IPS-20b (cell line): ENCODE measurements at regions not wholly inside any gene's neighbourhood (a gene's known extent, or its start where the extent isn't known, plus 50 kb on each side); places are given as distances from the start of the nearest gene placed in this dataset.
"Not testable (repeated sequence)": the region's sequence is repeated elsewhere in the genome, so short reads cannot be mapped to it uniquely, and the experiment has no call there.

Experiments used
- H3K27ac ChIP-seq: one replicate; pipeline ENCODE4 v1.5.1; 2013; ENCODE audit warnings: low read length
- H3K27me3 ChIP-seq: 2 replicates; pipeline ENCODE4 v1.6.1; 2013; ENCODE audit warnings: mild to moderate bottlenecking, low read length, inconsistent platforms; ENCODE audit not compliant: insufficient read depth
- H3K36me3 ChIP-seq: 2 replicates; pipeline ENCODE4 v1.6.1; 2013; ENCODE audit warnings: low read depth, mild to moderate bottlenecking, inconsistent platforms, low read length, moderate library complexity; ENCODE audit not compliant: insufficient read depth
- H3K4me1 ChIP-seq: 2 replicates; pipeline ENCODE4 v1.6.1; 2013; ENCODE audit warnings: mild to moderate bottlenecking, control low read depth, inconsistent platforms, low read length, moderate library complexity; ENCODE audit not compliant: insufficient read depth
- H3K4me3 ChIP-seq: 2 replicates; pipeline ENCODE4 v1.5.1; 2013; ENCODE audit warnings: mild to moderate bottlenecking, low read length, inconsistent platforms
- H3K9ac ChIP-seq: 2 replicates; pipeline ENCODE4 v1.6.1; 2013; ENCODE audit warnings: low read depth, mild to moderate bottlenecking, inconsistent platforms, low read length, moderate library complexity
- H3K9me3 ChIP-seq: 2 replicates; pipeline ENCODE4 v1.6.1; 2013; ENCODE audit warnings: mild to moderate bottlenecking, low read depth, low read length, inconsistent platforms; ENCODE audit not compliant: insufficient read depth

DNA sequence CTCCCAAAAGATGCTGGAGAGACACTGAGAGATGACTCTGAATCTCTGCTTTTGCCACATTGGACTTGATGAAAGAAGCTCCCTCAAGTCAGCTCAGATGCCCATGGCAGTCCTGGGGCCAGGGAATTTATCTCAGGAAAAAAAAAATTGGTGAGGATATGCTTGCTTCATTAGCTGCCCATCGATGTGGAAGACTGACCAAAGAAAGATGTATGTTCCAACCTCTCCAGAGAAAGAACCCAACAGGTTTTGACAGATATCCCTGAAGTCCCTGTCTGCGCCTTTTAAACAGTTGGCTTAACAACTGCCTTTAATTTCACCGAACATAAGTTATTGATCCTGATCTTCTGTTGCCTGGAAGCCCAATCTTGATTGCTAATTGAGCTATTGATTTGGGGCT is 137.4 kb downstream of the TMEM114 start:
- Histone ChIP-seq H3K4me1 (no peaks in the 10 kb centered on the region), H3K9ac (no peak overlapping the region), H3K4me3 (no peak overlapping the region), H3K36me3 (no peaks in the 10 kb centered on the region), H3K9me3 (0 out of 2 replicates have a peak, but pooled peaks cover 6% of the 10 kb centered on the region), H3K27me3 (no peaks in the 10 kb centered on the region), H3K27ac (no peak overlapping the region)

DNA sequence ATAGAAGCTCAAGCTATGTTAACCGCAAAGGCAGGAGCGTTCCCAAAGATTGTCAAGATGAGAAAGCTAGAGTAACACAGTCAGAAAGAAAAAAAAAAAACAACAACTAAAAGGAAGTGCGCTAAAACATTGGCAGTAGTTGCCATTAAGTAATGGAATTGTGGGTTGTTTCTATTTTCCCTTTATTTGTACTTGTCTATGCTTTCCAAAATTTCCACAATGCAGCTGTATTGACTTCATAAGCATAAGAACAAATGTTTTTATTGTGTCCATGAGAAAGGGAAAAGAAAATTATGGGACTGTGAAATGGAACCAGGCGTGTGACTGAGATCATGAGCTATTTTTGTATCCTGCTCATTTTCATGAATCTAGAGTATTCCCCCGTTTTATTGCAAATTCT is 153.4 kb downstream of the TMEM114 start:
- Histone ChIP-seq H3K9ac (no peak overlapping the region), H3K9me3 (no peaks in the 10 kb centered on the region), H3K4me1 (no peaks in the 10 kb centered on the region), H3K36me3 (no peaks in the 10 kb centered on the region), H3K27me3 (no peaks in the 10 kb centered on the region), H3K4me3 (no peak overlapping the region), H3K27ac (no peak overlapping the region)

DNA sequence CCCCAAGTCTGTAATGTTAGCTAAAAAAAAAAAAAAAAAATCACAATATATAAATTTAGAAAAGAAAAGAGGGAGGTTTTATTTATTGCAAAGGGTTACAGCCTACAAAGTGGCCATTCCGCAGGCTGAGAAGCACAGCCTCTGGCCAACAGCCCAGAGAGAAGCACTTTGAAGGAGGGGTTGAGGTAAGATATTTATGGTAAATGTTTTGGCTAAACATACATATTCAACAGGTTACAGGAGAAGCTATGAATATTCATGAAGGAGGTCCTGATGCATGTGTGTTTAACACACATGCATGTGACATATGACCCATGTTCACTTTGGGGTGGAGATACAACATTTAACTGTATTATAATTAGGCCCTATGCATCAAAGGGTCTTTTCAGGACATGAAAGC is 158.5 kb downstream of the TMEM114 start:
- H3K27ac ChIP-seq, result no peak overlapping the region
- H3K9ac ChIP-seq, result no peak overlapping the region
- no peaks in the 10 kb centered on the region for H3K9me3 ChIP-seq
- H3K27me3 ChIP-seq, result no peaks in the 10 kb centered on the region
- no peaks in the 10 kb centered on the region for H3K36me3 ChIP-seq
- no peak overlapping the region for H3K4me3 ChIP-seq
- H3K4me1 ChIP-seq, result no peaks in the 10 kb centered on the region

DNA sequence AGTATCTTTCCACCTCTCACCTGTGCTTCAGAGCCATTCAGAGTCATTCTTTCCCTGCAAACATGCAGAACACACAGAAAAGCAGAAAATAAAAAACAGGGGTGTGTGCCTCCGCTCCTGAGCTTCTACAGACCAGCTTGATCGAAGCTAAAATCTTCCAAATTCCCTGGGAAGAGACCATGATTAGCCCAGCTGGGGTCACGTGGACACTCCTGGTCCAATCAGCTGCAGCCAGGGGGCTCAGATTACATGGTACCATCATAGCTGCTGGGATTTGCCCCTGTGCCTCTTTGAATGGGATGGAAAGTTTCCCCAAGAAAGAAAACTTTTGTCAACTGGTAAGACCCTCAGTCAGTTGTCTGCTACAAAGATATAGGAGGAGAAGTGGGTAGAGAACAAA is 159.9 kb downstream of the TMEM114 start:
- Histone ChIP-seq H3K9ac (no peak overlapping the region), H3K4me1 (no peaks in the 10 kb centered on the region), H3K9me3 (no peaks in the 10 kb centered on the region), H3K4me3 (no peak overlapping the region), H3K27me3 (no peaks in the 10 kb centered on the region), H3K27ac (no peak overlapping the region), H3K36me3 (no peaks in the 10 kb centered on the region)

DNA sequence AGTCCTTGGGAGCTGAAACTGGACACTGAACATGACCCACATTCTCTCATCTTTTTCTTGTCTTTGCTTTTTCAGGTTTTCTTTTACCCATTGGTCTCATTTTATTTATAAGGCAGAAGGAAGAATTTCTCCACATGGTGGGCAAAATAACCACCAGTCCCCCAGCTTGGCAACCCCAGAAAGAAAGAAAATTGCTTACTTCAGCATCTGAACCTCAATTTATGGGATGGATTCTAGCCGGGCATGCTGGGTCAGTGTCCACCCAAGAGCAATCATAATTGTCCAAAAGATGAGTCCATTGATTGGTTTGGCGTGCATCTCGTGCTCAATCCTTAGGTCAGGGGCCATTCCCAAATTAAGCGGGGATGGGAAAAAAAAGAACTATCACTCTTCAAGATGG is 163.7 kb downstream of the TMEM114 start:
- Histone ChIP-seq H3K36me3 (no peaks in the 10 kb centered on the region), H3K27me3 (no peaks in the 10 kb centered on the region), H3K4me1 (no peaks in the 10 kb centered on the region), H3K9ac (no peak overlapping the region), H3K9me3 (no peaks in the 10 kb centered on the region), H3K4me3 (no peak overlapping the region), H3K27ac (no peak overlapping the region)

DNA sequence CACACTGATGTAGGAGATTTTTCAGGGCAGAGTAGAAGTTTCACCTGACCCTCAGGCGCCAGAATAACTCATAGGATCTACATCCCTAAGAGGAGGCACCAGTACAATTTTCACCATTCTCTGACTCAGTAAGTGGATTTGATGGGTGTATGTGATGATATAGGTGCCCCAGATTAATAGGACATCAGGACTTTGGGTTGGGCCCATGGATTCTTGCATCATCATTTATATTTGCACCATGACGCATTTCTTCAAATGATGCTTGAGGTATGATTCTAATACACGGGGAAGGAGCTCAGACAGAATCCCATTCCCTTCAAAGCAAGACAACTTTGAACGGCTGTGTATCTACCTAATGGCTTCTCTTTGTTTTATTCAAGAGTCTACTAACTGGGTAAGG is 173.2 kb downstream of the TMEM114 start:
- Histone ChIP-seq H3K27ac (no peak overlapping the region), H3K4me3 (no peak overlapping the region), H3K4me1 (no peaks in the 10 kb centered on the region)

DNA sequence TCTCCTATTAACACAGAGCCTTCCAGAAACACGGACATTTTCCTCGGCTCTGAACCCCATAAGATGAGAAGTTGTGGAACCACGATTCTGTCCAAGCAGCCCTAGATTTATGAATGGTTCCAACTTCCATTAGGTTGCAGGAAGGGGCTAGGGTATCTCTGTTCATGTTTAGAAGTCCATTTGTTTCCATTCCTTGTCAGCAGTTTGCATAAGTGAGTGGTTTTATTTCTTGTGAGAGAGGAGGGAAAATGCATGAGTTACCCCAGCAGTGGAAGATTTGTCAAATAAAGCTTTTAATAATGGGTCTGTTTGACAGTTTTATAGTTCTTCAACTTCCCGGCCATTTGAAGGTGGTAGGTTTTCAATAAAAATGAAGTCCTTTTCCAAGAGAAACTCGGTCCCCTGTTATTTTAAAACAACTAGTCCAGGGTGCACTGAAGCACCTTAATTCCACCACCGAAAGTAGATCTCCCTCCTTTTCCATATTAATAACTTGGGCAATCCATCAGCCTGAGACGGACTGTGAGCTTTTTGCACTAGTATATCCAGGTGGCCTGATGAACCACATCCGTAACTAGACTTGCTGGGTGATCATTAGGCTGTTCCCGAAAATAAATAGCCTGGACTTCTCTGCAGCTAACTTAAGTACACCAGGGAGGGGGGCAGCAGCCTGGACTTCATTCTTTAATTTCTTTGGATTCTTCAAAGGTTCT is 181.3 kb downstream of the TMEM114 start:
- no peak overlapping the region for H3K27ac ChIP-seq

More for the DNA sequence above, 173.2 kb downstream of the TMEM114 start:
- Histone ChIP-seq H3K27me3 (no peaks in the 10 kb centered on the region), H3K36me3 (no peaks in the 10 kb centered on the region), H3K9ac (no peak overlapping the region), H3K9me3 (no peaks in the 10 kb centered on the region)

DNA sequence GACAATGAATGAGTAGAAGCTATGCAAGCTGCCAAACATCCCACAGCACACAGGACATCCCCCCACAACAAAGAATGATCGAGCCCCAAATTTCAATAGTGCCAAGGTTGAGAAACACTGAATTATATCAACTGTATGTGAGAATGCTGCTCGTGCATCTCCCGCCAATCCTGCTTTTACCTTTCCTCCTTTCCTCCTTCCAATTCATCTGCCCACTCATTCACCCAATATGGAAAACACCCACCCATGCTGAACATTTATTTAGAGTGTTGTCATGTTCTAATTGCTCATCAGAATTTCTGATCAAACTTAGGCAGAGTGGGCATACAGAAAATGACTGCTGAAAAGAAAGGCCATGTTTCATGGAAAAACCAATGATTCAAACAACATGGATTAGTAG is 183.0 kb downstream of the TMEM114 start:
- Histone ChIP-seq H3K27me3 (no peaks in the 10 kb centered on the region), H3K36me3 (no peaks in the 10 kb centered on the region), H3K4me1 (no peaks in the 10 kb centered on the region), H3K9ac (no peak overlapping the region), H3K9me3 (no peaks in the 10 kb centered on the region), H3K27ac (no peak overlapping the region), H3K4me3 (no peak overlapping the region)

More for the DNA sequence above, 181.3 kb downstream of the TMEM114 start:
- H3K4me1 ChIP-seq, result no peaks in the 10 kb centered on the region
- H3K36me3 ChIP-seq, result no peaks in the 10 kb centered on the region
- no peak overlapping the region for H3K9ac ChIP-seq
- no peak overlapping the region for H3K4me3 ChIP-seq
- no peaks in the 10 kb centered on the region for H3K27me3 ChIP-seq
- H3K9me3 ChIP-seq, result no peaks in the 10 kb centered on the region

DNA sequence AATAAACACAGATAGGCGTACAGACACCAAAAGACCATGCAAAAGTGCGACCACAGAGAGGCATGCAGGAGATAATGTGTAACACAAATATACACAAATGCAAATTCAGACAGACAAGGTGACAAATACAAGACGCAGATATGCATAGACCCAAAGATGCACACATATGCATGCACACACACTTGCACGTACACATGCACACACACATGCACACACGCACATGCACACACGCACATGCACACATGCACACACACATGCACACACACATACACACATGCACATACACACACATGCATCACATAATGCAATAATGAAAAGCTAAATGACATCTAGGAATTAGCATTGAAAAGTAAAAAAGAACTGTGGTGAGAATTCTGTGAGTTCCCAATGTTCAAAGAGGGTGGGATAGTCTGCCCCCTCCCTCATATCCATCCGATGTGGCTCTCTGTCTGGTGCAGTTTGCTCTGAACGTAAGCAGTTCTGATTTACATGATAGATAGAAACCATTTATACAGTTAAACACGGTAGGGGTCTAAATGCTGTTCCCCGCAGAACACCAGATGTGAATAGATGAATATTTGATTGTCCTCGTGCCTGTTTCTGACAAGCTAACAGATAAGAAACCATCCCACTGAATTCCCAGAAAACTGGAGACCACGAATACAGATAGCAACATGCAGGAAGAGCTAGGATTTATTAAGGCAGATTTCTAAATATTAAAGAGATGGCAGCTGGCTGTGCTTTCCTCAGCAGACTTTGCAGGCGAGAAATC is 186.1 kb downstream of the TMEM114 start:
- no peaks in the 10 kb centered on the region for H3K27me3 ChIP-seq
- H3K36me3 ChIP-seq, result no peaks in the 10 kb centered on the region
- no peaks in the 10 kb centered on the region for H3K9me3 ChIP-seq
- H3K9ac ChIP-seq, result no peak overlapping the region
- H3K4me1 ChIP-seq, result no peaks in the 10 kb centered on the region
- H3K4me3 ChIP-seq, result no peak overlapping the region
- H3K27ac ChIP-seq, result no peak overlapping the region

DNA sequence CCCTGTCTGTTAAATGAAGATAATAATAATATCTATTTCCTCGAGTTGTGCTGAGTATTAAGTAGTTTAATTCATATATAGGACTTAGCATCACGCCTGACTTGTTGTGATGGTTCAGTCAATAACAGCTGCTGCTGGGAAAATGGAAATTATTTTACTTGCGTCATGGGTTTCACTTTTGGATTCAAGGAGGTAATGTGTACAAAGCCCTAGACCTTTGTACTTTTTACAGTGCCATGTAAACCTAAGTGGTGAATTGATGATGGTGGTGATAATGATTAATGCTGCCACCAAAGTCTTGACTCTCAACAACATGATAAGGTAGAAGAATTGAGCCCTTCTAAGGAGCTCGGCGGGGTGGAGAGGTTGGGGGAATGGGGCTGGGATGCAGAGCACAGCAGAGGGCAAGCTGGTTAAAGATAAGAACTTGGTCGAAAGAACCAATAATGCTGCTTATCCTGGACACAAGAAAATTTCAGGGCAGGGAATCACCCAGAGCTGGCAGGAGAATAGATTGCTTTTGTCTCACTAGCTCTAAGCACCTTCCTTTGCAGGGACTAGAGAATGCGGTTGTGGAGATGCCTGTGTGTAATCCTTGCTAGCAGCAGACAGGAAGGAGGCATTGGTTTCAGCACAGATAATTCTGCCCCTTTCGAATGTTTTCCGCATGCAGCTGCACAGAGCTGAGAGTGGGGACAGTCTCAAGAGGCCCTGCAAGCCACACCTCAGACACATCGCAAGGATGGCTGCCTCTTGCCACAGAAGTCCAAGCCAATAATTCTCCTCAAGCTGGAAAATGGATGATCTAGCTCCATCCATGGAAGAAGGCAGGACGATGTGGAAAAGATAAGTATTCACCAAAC is 187.1 kb downstream of the TMEM114 start:
- no peak overlapping the region for H3K9ac ChIP-seq
- no peaks in the 10 kb centered on the region for H3K27me3 ChIP-seq
- no peak overlapping the region for H3K4me3 ChIP-seq
- no peaks in the 10 kb centered on the region for H3K4me1 ChIP-seq
- H3K9me3 ChIP-seq, result no peaks in the 10 kb centered on the region
- no peak overlapping the region for H3K27ac ChIP-seq
- H3K36me3 ChIP-seq, result no peaks in the 10 kb centered on the region

DNA sequence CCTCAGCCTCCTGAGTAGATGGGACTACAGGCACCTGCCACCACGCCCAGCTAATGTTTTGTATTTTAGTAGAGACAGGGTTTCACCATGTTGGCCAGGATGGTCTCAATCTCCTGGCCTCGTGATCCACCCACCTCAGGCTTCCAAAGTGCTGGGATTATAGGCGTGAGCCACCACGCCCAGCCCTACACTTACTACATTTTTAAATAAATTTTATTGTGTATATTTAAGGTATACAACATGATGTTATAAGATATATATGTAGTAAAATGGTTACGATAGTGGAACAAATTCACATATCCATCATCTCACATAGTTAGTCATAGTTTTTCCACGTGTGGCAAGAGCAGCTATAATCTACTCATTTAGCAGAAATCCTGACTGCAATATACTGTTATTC is 189.6 kb downstream of the TMEM114 start:
- H3K9ac ChIP-seq, H3K27ac ChIP-seq, H3K27me3 ChIP-seq, H3K4me1 ChIP-seq, H3K36me3 ChIP-seq, H3K9me3 ChIP-seq, H3K4me3 ChIP-seq: not testable (repeated sequence)
